Endothelial cell (in vitro differentiated cells): ENCODE measurements at regions not wholly inside any gene's neighbourhood (a gene's known extent, or its start where the extent isn't known, plus 50 kb on each side); places are given as distances from the start of the nearest gene placed in this dataset.

ENCODE experiments used
- DNase-seq: peaks from one replicate; pipeline ENCODE4 v3.0.0; 2021; ENCODE audit warnings: low spot score
- H3K27ac Mint-ChIP-seq: one replicate; pipeline ENCODE4 v1.8.0; 2021; ENCODE audit warnings: mixed read lengths, inconsistent platforms; ENCODE audit not compliant: unreplicated experiment
- H3K27me3 Mint-ChIP-seq: one replicate; pipeline ENCODE4 v1.8.0; 2021; ENCODE audit warnings: mild to moderate bottlenecking, moderate library complexity, mixed read lengths, inconsistent platforms; ENCODE audit not compliant: unreplicated experiment
- H3K36me3 Mint-ChIP-seq: one replicate; pipeline ENCODE4 v1.8.0; 2021; ENCODE audit warnings: mild to moderate bottlenecking, low read depth, mixed read lengths, inconsistent platforms; ENCODE audit not compliant: unreplicated experiment
- H3K4me1 Mint-ChIP-seq: one replicate; pipeline ENCODE4 v1.8.0; 2021; ENCODE audit warnings: mild to moderate bottlenecking, mixed read lengths, inconsistent platforms; ENCODE audit not compliant: unreplicated experiment
- H3K4me3 Mint-ChIP-seq: one replicate; pipeline ENCODE4 v1.8.0; 2021; ENCODE audit warnings: mild to moderate bottlenecking, mixed read lengths, inconsistent platforms; ENCODE audit not compliant: unreplicated experiment
- H3K9me3 Mint-ChIP-seq: one replicate; pipeline ENCODE4 v1.8.0; 2021; ENCODE audit warnings: mixed read lengths, inconsistent platforms; ENCODE audit not compliant: unreplicated experiment
- TF ChIP-seq, protein P1 (sequence below): fragments of 200-600 bp; sonication (generic); IDR thresholded peaks from one replicate; pipeline ENCODE4 v1.5.0; 2021; ENCODE audit warnings: antibody characterized with exemption; ENCODE audit not compliant: unreplicated experiment

GRCh38 chr4:17174751-17175150 lies 276.3 kb upstream of the LDB2 start:
- TF ChIP-seq, protein P1, sequence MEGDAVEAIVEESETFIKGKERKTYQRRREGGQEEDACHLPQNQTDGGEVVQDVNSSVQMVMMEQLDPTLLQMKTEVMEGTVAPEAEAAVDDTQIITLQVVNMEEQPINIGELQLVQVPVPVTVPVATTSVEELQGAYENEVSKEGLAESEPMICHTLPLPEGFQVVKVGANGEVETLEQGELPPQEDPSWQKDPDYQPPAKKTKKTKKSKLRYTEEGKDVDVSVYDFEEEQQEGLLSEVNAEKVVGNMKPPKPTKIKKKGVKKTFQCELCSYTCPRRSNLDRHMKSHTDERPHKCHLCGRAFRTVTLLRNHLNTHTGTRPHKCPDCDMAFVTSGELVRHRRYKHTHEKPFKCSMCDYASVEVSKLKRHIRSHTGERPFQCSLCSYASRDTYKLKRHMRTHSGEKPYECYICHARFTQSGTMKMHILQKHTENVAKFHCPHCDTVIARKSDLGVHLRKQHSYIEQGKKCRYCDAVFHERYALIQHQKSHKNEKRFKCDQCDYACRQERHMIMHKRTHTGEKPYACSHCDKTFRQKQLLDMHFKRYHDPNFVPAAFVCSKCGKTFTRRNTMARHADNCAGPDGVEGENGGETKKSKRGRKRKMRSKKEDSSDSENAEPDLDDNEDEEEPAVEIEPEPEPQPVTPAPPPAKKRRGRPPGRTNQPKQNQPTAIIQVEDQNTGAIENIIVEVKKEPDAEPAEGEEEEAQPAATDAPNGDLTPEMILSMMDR: no peak
- Mint-ChIP-seq H3K9me3 (no peaks in the 10 kb centered on the region), H3K27me3 (no peaks in the 10 kb centered on the region), H3K4me3 (no peak overlapping the region), H3K36me3 (no peaks in the 10 kb centered on the region), H3K27ac (no peak overlapping the region), H3K4me1 (no peaks in the 10 kb centered on the region)
- DNase-seq: no peak

DNA sequence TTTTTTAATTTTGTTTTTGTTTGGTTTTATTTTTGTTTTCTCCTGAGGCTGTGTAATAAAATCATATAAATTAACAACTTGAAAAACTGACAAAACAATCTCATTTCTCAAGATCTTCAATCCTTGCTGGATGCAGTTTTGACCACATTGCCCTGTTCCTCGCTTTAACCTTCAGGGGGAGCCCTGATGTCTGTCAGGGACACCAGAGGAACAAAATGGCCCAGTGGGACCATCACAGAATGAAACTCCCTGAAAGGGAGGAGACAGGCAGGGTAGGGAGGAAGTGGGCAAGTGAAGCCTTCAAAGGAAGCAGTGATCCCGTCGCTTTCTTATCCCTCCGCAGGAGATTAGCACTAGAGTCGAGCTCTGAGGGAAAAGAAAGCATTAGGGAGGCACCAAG lies 274.9 kb upstream of the LDB2 start:
- Mint-ChIP-seq H3K4me3 (no peak overlapping the region), H3K9me3 (no peaks in the 10 kb centered on the region), H3K27me3 (peaks cover 1% of the 10 kb centered on the region), H3K4me1 (peaks cover 8% of the 10 kb centered on the region), H3K36me3 (no peaks in the 10 kb centered on the region), H3K27ac (peak overlapping the region; percentile 11)
- DNase-seq: peak; percentile 16
- TF ChIP-seq, protein P1: no peak

GRCh38 chr4:17170131-17170530 lies 271.7 kb upstream of the LDB2 start:
- no peaks in the 10 kb centered on the region for H3K9me3 Mint-ChIP-seq
- no peaks in the 10 kb centered on the region for H3K36me3 Mint-ChIP-seq
- TF ChIP-seq, protein P1: no peak
- H3K4me1 Mint-ChIP-seq: peaks cover 9% of the 10 kb centered on the region
- no peak overlapping the region for H3K4me3 Mint-ChIP-seq
- H3K27me3 Mint-ChIP-seq: peaks cover 1% of the 10 kb centered on the region
- H3K27ac Mint-ChIP-seq: no peak overlapping the region
- DNase-seq: no peak

- no peaks in the 10 kb centered on the region for H3K9me3 Mint-ChIP-seq
- peaks cover 1% of the 10 kb centered on the region for H3K27me3 Mint-ChIP-seq
- no peak overlapping the region for H3K27ac Mint-ChIP-seq
- TF ChIP-seq, protein P1: no peak
- H3K36me3 Mint-ChIP-seq: no peaks in the 10 kb centered on the region
- no peak for DNase-seq
- peaks cover 9% of the 10 kb centered on the region for H3K4me1 Mint-ChIP-seq
- no peak overlapping the region for H3K4me3 Mint-ChIP-seq
Measured at GRCh38 chr4:17169699-17170098, 271.3 kb upstream of the LDB2 start.

DNA sequence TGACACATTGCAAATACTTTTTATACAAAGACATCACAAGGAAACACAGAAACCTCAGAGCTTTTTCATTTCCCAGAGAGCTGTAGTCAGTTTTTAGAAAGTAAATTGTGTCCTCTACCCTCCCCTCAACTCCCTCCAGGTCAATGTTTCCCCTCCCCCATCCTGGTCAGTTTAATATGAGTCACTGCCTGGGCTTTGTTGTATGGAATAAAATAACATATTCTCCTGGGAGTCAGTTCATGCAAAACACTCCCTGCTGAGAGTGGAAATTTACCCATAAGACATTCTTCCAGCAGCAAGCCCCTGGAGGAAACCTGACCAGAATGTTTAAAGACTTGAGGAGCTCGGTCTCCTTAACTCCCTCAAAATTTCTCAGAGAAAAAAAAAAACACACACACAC lies 270.1 kb upstream of the LDB2 start:
- H3K27ac Mint-ChIP-seq: no peak overlapping the region
- H3K27me3 Mint-ChIP-seq: peaks cover 1% of the 10 kb centered on the region
- H3K36me3 Mint-ChIP-seq: peaks cover 5% of the 10 kb centered on the region
- DNase-seq: no peak
- TF ChIP-seq, protein P1: no peak
- H3K9me3 Mint-ChIP-seq: peaks cover 7% of the 10 kb centered on the region
- no peak overlapping the region for H3K4me3 Mint-ChIP-seq
- H3K4me1 Mint-ChIP-seq: peaks cover 9% of the 10 kb centered on the region
